ENCODE measurements at regions not wholly inside any gene's neighbourhood (a gene's known extent, or its start where the extent isn't known, plus 50 kb on each side); places are given as distances from the start of the nearest gene placed in this dataset.

GRCh38 chr16:9607515-9608230 is 516.2 kb downstream of the HAPSTR1 start:
- Mint-ChIP-seq H3K4me1 (ENCODE audit: low read depth) (no peaks in the 10 kb centered on the region), H3K9me3 (ENCODE audit: low read depth) (no peaks in the 10 kb centered on the region), H3K27me3 (peaks cover under 1% of the 10 kb centered on the region), H3K27ac (no peak overlapping the region), H3K36me3 (ENCODE audit: insufficient read depth) (no peaks in the 10 kb centered on the region), H3K4me3 (ENCODE audit: low read depth) (no peak overlapping the region)
- no peak for DNase-seq (ENCODE audit: low spot score, unreplicated experiment)
- no peak for TF ChIP-seq CTCF (IDR thresholded peaks at IDR 0.05; ENCODE audit: unreplicated experiment)

GRCh38 chr16:9610727-9611126 is 519.3 kb downstream of the HAPSTR1 start:
- no peak overlapping the region for H3K4me3 Mint-ChIP-seq (ENCODE audit: low read depth)
- no peaks in the 10 kb centered on the region for H3K36me3 Mint-ChIP-seq (ENCODE audit: insufficient read depth)
- H3K4me1 Mint-ChIP-seq (ENCODE audit: low read depth): no peaks in the 10 kb centered on the region
- no peaks in the 10 kb centered on the region for H3K9me3 Mint-ChIP-seq (ENCODE audit: low read depth)
- TF ChIP-seq CTCF (IDR thresholded peaks at IDR 0.05; ENCODE audit: unreplicated experiment): no peak
- peaks cover 3% of the 10 kb centered on the region for H3K27me3 Mint-ChIP-seq
- H3K27ac Mint-ChIP-seq: no peak overlapping the region
- no peak for DNase-seq (ENCODE audit: low spot score, unreplicated experiment)

GRCh38 chr16:9612267-9612666 is 520.8 kb downstream of the HAPSTR1 start:
- H3K4me1 Mint-ChIP-seq (ENCODE audit: low read depth): no peaks in the 10 kb centered on the region
- H3K4me3 Mint-ChIP-seq (ENCODE audit: low read depth): no peak overlapping the region
- DNase-seq (ENCODE audit: low spot score, unreplicated experiment): no peak
- no peak overlapping the region for H3K27ac Mint-ChIP-seq
- peaks cover 3% of the 10 kb centered on the region for H3K27me3 Mint-ChIP-seq
- no peaks in the 10 kb centered on the region for H3K9me3 Mint-ChIP-seq (ENCODE audit: low read depth)
- no peak for TF ChIP-seq CTCF (IDR thresholded peaks at IDR 0.05; ENCODE audit: unreplicated experiment)
- no peaks in the 10 kb centered on the region for H3K36me3 Mint-ChIP-seq (ENCODE audit: insufficient read depth)

GRCh38 chr16:9614389-9614788 is 522.9 kb downstream of the HAPSTR1 start:
- no peak overlapping the region for H3K4me3 Mint-ChIP-seq (ENCODE audit: low read depth)
- TF ChIP-seq CTCF (IDR thresholded peaks at IDR 0.05; ENCODE audit: unreplicated experiment): no peak

GRCh38 chr16:9622268-9622667 is 530.8 kb downstream of the HAPSTR1 start:
- Mint-ChIP-seq H3K36me3 (ENCODE audit: insufficient read depth) (no peaks in the 10 kb centered on the region), H3K4me1 (ENCODE audit: low read depth) (no peaks in the 10 kb centered on the region), H3K27me3 (no peaks in the 10 kb centered on the region), H3K27ac (no peak overlapping the region), H3K4me3 (ENCODE audit: low read depth) (no peak overlapping the region), H3K9me3 (ENCODE audit: low read depth) (peaks cover 10% of the 10 kb centered on the region)
- DNase-seq (ENCODE audit: low spot score, unreplicated experiment): no peak
- no peak for TF ChIP-seq CTCF (IDR thresholded peaks at IDR 0.05; ENCODE audit: unreplicated experiment)

More at GRCh38 chr16:9614389-9614788, 522.9 kb downstream of the HAPSTR1 start:
- H3K9me3 Mint-ChIP-seq (ENCODE audit: low read depth): peaks cover 3% of the 10 kb centered on the region
- peaks cover 3% of the 10 kb centered on the region for H3K27me3 Mint-ChIP-seq
- no peak for DNase-seq (ENCODE audit: low spot score, unreplicated experiment)
- no peaks in the 10 kb centered on the region for H3K36me3 Mint-ChIP-seq (ENCODE audit: insufficient read depth)
- H3K4me1 Mint-ChIP-seq (ENCODE audit: low read depth): no peaks in the 10 kb centered on the region
- no peak overlapping the region for H3K27ac Mint-ChIP-seq
